ENCODE measurements at regions not wholly inside any gene's neighbourhood (a gene's known extent, or its start where the extent isn't known, plus 50 kb on each side); places are given as distances from the start of the nearest gene placed in this dataset.

GRCh38 chr22:25407859-25408229 lies 156.6 kb upstream of the GRK3 start:
- Histone ChIP-seq H3F3A (ENCODE audit: control insufficient read depth, insufficient read depth) (no peaks in the 10 kb centered on the region), H3K9me2 (replicated peaks; ENCODE audit: control insufficient read depth, low read length) (no peaks in the 10 kb centered on the region), H3K36me3 (ENCODE audit: control insufficient read depth, low read length) (peaks cover 3% of the 10 kb centered on the region; the same call in 1 of the 2 replicates), H3K4me1 (ENCODE audit: control insufficient read depth, low read length) (peaks cover 16% of the 10 kb centered on the region), H3K27ac (ENCODE audit: low read depth, low read length) (no peak overlapping the region), H3K27me3 (ENCODE audit: control insufficient read depth, low read length) (no peaks in the 10 kb centered on the region), H3K79me2 (ENCODE audit: control insufficient read depth, low read length) (peaks cover 27% of the 10 kb centered on the region), H3K9me3 (ENCODE audit: control insufficient read depth, insufficient read depth, low read length) (no peaks in the 10 kb centered on the region), H4K20me1 (ENCODE audit: control insufficient read depth, insufficient read depth, low read depth, low read length) (peaks cover 1% of the 10 kb centered on the region; the same call in 1 of the 2 replicates), H3K4me3 (ENCODE audit: low read length) (no peak overlapping the region), H3K4me2 (ENCODE audit: low read length) (no peak overlapping the region)
- TF ChIP-seq CTCF (IDR thresholded peaks at IDR 0.05; ENCODE audit: low read depth, low read length, poor library complexity, severe bottlenecking) (no peak), EZH2phosphoT487 (IDR thresholded peaks at IDR 0.05; ENCODE audit: borderline replicate concordance, low read length) (no peak)

- peaks cover 13% of the 10 kb centered on the region for H3K79me2 ChIP-seq (ENCODE audit: control insufficient read depth, low read length)
- H3K9me2 ChIP-seq (replicated peaks; ENCODE audit: control insufficient read depth, low read length), result no peaks in the 10 kb centered on the region
- H3K4me3 ChIP-seq (ENCODE audit: low read length), result no peak overlapping the region
- peaks cover 6% of the 10 kb centered on the region for H3K4me1 ChIP-seq (ENCODE audit: control insufficient read depth, low read length)
- peaks cover 8% of the 10 kb centered on the region; the same call in 1 of the 2 replicates for H3K9me3 ChIP-seq (ENCODE audit: control insufficient read depth, insufficient read depth, low read length)
- no peak overlapping the region for H3K4me2 ChIP-seq (ENCODE audit: low read length)
- H3K36me3 ChIP-seq (ENCODE audit: control insufficient read depth, low read length), result no peaks in the 10 kb centered on the region
- no peaks in the 10 kb centered on the region for H3K27me3 ChIP-seq (ENCODE audit: control insufficient read depth, low read length)
- no peak overlapping the region for H3K27ac ChIP-seq (ENCODE audit: low read depth, low read length)
- H4K20me1 ChIP-seq (ENCODE audit: control insufficient read depth, insufficient read depth, low read depth, low read length), result no peaks in the 10 kb centered on the region
- H3F3A ChIP-seq (ENCODE audit: control insufficient read depth, insufficient read depth), result no peaks in the 10 kb centered on the region
- TF ChIP-seq CTCF (IDR thresholded peaks at IDR 0.05; ENCODE audit: low read depth, low read length, poor library complexity, severe bottlenecking), result no peak
- no peak for TF ChIP-seq EZH2phosphoT487 (IDR thresholded peaks at IDR 0.05; ENCODE audit: borderline replicate concordance, low read length)
Measured at GRCh38 chr22:25409240-25409639, 155.2 kb upstream of the GRK3 start.

GRCh38 chr22:25410849-25411248 lies 153.6 kb upstream of the GRK3 start:
- Histone ChIP-seq H3K4me3 (ENCODE audit: low read length) (no peak overlapping the region), H4K20me1 (ENCODE audit: control insufficient read depth, insufficient read depth, low read depth, low read length) (no peaks in the 10 kb centered on the region), H3K36me3 (ENCODE audit: control insufficient read depth, low read length) (no peaks in the 10 kb centered on the region), H3K27ac (ENCODE audit: low read depth, low read length) (no peak overlapping the region), H3K27me3 (ENCODE audit: control insufficient read depth, low read length) (no peaks in the 10 kb centered on the region), H3K9me3 (ENCODE audit: control insufficient read depth, insufficient read depth, low read length) (peaks cover 8% of the 10 kb centered on the region; the same call in 1 of the 2 replicates), H3K4me2 (ENCODE audit: low read length) (no peak overlapping the region), H3K79me2 (ENCODE audit: control insufficient read depth, low read length) (no peaks in the 10 kb centered on the region), H3F3A (ENCODE audit: control insufficient read depth, insufficient read depth) (no peaks in the 10 kb centered on the region), H3K4me1 (ENCODE audit: control insufficient read depth, low read length) (peaks cover 2% of the 10 kb centered on the region), H3K9me2 (replicated peaks; ENCODE audit: control insufficient read depth, low read length) (no peaks in the 10 kb centered on the region)
- no peak for TF ChIP-seq CTCF (IDR thresholded peaks at IDR 0.05; ENCODE audit: low read depth, low read length, poor library complexity, severe bottlenecking)
- no peak for TF ChIP-seq EZH2phosphoT487 (IDR thresholded peaks at IDR 0.05; ENCODE audit: borderline replicate concordance, low read length)
